ENCODE measurements at regions not wholly inside any gene's neighbourhood (a gene's known extent, or its start where the extent isn't known, plus 50 kb on each side); places are given as distances from the start of the nearest gene placed in this dataset.

DNA sequence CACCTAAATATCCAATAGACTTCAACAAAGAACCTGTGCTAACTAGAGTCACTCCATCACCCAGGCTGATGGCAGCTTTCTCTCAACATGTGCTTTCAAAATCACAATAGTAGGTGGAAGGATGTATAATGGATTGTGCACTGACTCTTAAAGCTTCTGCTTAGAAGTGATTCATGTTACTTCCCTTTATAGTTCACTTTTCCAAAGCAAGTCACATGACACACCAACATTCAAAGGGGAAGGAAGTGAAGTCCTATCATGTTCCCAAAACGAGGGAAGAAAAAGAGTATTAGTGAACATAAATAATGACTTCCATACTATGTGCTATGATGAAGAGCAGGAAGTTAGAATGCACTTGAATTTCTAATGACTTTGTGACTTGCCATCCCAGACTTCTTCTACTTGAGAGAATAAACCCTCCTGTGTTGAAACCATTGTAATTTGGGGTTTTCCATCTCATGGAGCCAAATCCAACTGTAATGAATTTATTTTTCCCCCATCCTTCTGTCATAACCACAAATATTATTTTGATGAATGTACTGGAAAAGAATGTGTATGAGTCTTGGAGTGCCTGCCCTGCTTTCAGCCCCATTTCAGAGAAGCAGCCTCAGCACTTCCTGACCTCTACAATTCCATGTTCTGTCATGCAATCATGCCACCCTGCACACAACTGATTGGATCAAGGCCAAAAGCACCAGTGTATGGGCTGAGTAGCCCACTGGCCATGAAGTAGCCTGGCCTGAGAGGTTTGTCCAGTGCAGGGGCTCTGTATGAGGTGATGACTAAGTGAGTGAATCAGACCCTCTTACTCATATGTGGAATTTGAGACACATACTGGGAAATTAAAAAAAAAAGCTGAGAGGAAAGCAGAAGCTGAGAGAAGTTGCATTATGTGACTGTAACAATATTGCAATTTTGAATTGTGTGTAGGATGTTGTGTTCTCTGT is 525.9 kb upstream of the CLINT1 start:
- TF ChIP-seq CTCF (IDR thresholded peaks at IDR 0.05) = no peak
- TF ChIP-seq POLR2A (IDR thresholded peaks at IDR 0.05) = no peak

Measured in Peyer's patch (tissue), 4 donors.